Lower lobe of right lung (tissue), 2 donors: ENCODE measurements at regions not wholly inside any gene's neighbourhood (a gene's known extent, or its start where the extent isn't known, plus 50 kb on each side); places are given as distances from the start of the nearest gene placed in this dataset.

Experiments
- ATAC-seq, 2 donors: fragments of 200-7000 bp; cut with Tn5 transposase; one replicate each; pipeline ENCODE4 v1.9.1; 2020 to 2022; ENCODE audit warnings: mild to moderate bottlenecking in 2 of 2, moderate library complexity in 2 of 2
- DNase-seq: peaks from one replicate; pipeline ENCODE4 v3.0.0-alpha.2; 2020
- H3K27ac ChIP-seq: fragments of 200-600 bp; one replicate; pipeline ENCODE4 v1.8.0; 2022
- H3K27me3 ChIP-seq: fragments of 200-600 bp; one replicate; pipeline ENCODE4 v1.8.0; 2022; ENCODE audit warnings: low read depth
- H3K36me3 ChIP-seq: fragments of 200-600 bp; one replicate; pipeline ENCODE4 v1.8.0; 2022; ENCODE audit warnings: mild to moderate bottlenecking
- H3K4me1 ChIP-seq: fragments of 200-600 bp; one replicate; pipeline ENCODE4 v1.8.0; 2022
- H3K4me3 ChIP-seq: fragments of 200-600 bp; one replicate; pipeline ENCODE4 v1.8.0; 2022; ENCODE audit warnings: mild to moderate bottlenecking
- H3K9me3 ChIP-seq: fragments of 200-600 bp; one replicate; pipeline ENCODE4 v1.8.0; 2022
- CTCF ChIP-seq: fragments of 200-600 bp; IDR thresholded peaks from one replicate; pipeline ENCODE4 v1.8.0; 2022; ENCODE audit warnings: antibody characterized with exemption, mild to moderate bottlenecking
- intact Hi-C: fragments of 100-400 bp; cut with DNase I; formaldehyde crosslinking; loops from one replicate; pipeline ENCODE4 v1.11.0; 2022
- donor health status: DM: no; HTN: yes; CAD: no; lungs with severe emphysema.

- intact Hi-C loops: no loop called here
- Histone ChIP-seq H3K27me3 (no peaks in the 10 kb centered on the region), H3K4me1 (no peaks in the 10 kb centered on the region), H3K27ac (no peak overlapping the region), H3K9me3 (no peaks in the 10 kb centered on the region), H3K4me3 (no peak overlapping the region), H3K36me3 (no peaks in the 10 kb centered on the region)
- DNase-seq (no peak), ATAC-seq (no peak)
- no peak for TF ChIP-seq CTCF
Measured at GRCh38 chr5:164206196-164206595, 700.8 kb downstream of the MAT2B start.

- no peak overlapping the region for H3K4me3 ChIP-seq
- H3K9me3 ChIP-seq: no peaks in the 10 kb centered on the region
- intact Hi-C loops: no loop called here
- no peak for ATAC-seq
- no peaks in the 10 kb centered on the region for H3K4me1 ChIP-seq
- no peak for DNase-seq
- no peak for TF ChIP-seq CTCF
- H3K27me3 ChIP-seq: no peaks in the 10 kb centered on the region
- no peaks in the 10 kb centered on the region for H3K36me3 ChIP-seq
- H3K27ac ChIP-seq: no peak overlapping the region
Measured at GRCh38 chr5:164207646-164208045, 702.2 kb downstream of the MAT2B start.

- no peak for TF ChIP-seq CTCF
- no peaks in the 10 kb centered on the region for H3K36me3 ChIP-seq
- H3K27ac ChIP-seq: no peak overlapping the region
- intact Hi-C loops: no loop called here
- no peaks in the 10 kb centered on the region for H3K27me3 ChIP-seq
- no peak overlapping the region for H3K4me3 ChIP-seq
- no peaks in the 10 kb centered on the region for H3K4me1 ChIP-seq
- ATAC-seq (no peak), DNase-seq (no peak)
- H3K9me3 ChIP-seq: no peaks in the 10 kb centered on the region
Measured at GRCh38 chr5:164210491-164210890, 705.1 kb downstream of the MAT2B start.

- DNase-seq (no peak), ATAC-seq (no peak)
- no peak for TF ChIP-seq CTCF
- intact Hi-C loops: no loop called here
- no peaks in the 10 kb centered on the region for H3K4me1 ChIP-seq
- H3K27ac ChIP-seq: no peak overlapping the region
- H3K4me3 ChIP-seq: no peak overlapping the region
- no peaks in the 10 kb centered on the region for H3K9me3 ChIP-seq
- H3K27me3 ChIP-seq: no peaks in the 10 kb centered on the region
- no peaks in the 10 kb centered on the region for H3K36me3 ChIP-seq
Measured at GRCh38 chr5:164214698-164215097, 709.3 kb downstream of the MAT2B start.

- DNase-seq: no peak
Measured at GRCh38 chr5:164217464-164217863, 712.0 kb downstream of the MAT2B start.

More at GRCh38 chr5:164217464-164217863, 712.0 kb downstream of the MAT2B start:
- Histone ChIP-seq H3K9me3 (no peaks in the 10 kb centered on the region), H3K36me3 (no peaks in the 10 kb centered on the region), H3K27me3 (no peaks in the 10 kb centered on the region), H3K4me1 (no peaks in the 10 kb centered on the region), H3K4me3 (no peak overlapping the region), H3K27ac (no peak overlapping the region)
- TF ChIP-seq CTCF: no peak
- no peak for ATAC-seq
- intact Hi-C loops: no loop called here
